ENCODE measurements at regions not wholly inside any gene's neighbourhood (a gene's known extent, or its start where the extent isn't known, plus 50 kb on each side); places are given as distances from the start of the nearest gene placed in this dataset.

GRCh38 chr2:242024751-242025355, 155.3 kb downstream of the RTP5 start:
- Histone ChIP-seq H3K27me3 (replicated peaks in 1 of 7) (peaks cover 0 to 71% (median 5%) of the 10 kb centered on the region in 7 donors), H3K27ac (no peak overlapping the region), H3K4me3 (no peak overlapping the region), H3K9me3 (no peaks in the 10 kb centered on the region), H3K4me1 (peaks cover 0 to 5% (median 0%) of the 10 kb centered on the region in 6 donors), H3K36me3 (no peaks in the 10 kb centered on the region)
- DNase-seq = peak; percentile 40
- no peak for TF ChIP-seq CTCF (IDR thresholded peaks at IDR 0.05 in 8 of 11, conservative IDR thresholded peaks at IDR 0.05 in 3 of 11)
- TF ChIP-seq POLR2AphosphoS5 (IDR thresholded peaks at IDR 0.05) = no peak
- no peak for TF ChIP-seq POLR2A (IDR thresholded peaks at IDR 0.05)
- intact Hi-C loops (cut with DNase I; ENCODE audit: low total_unique reads) = no loop called here
- WGBS, 5 donors = 79 to 93% (median 85%) methylated on average over 18 of the region's 18 CpGs

- Histone ChIP-seq H3K4me3 (no peak overlapping the region), H3K9me3 (no peaks in the 10 kb centered on the region), H3K4me1 (peaks cover 0 to 14% (median 3%) of the 10 kb centered on the region in 6 donors), H3K36me3 (no peaks in the 10 kb centered on the region), H3K27ac (no peak overlapping the region), H3K27me3 (replicated peaks in 1 of 7) (peaks cover 0 to 91% (median 11%) of the 10 kb centered on the region in 7 donors)
- DNase-seq = peak; percentile 45
- intact Hi-C loops (cut with DNase I; ENCODE audit: low total_unique reads) = no loop called here
- TF ChIP-seq CTCF (IDR thresholded peaks at IDR 0.05 in 8 of 11, conservative IDR thresholded peaks at IDR 0.05 in 3 of 11) (no peak), POLR2AphosphoS5 (IDR thresholded peaks at IDR 0.05) (no peak), POLR2A (IDR thresholded peaks at IDR 0.05) (no peak)
- 88 to 95% (median 90%) methylated on average over 24 of the region's 24 CpGs for WGBS, 5 donors
These were observed 158.3 kb downstream of the RTP5 start for GRCh38 chr2:242027676-242028450.

- Histone ChIP-seq H3K27me3 (replicated peaks in 1 of 7) (peaks cover 0 to 91% (median 13%) of the 10 kb centered on the region in 7 donors), H3K36me3 (no peaks in the 10 kb centered on the region), H3K4me3 (no peak overlapping the region), H3K9me3 (no peaks in the 10 kb centered on the region), H3K27ac (no peak overlapping the region), H3K4me1 (peaks cover 0 to 14% (median 3%) of the 10 kb centered on the region in 6 donors)
- DNase-seq = peak; percentile 64
- TF ChIP-seq CTCF (IDR thresholded peaks at IDR 0.05 in 8 of 11, conservative IDR thresholded peaks at IDR 0.05 in 3 of 11) (no peak), POLR2AphosphoS5 (IDR thresholded peaks at IDR 0.05) (no peak), POLR2A (IDR thresholded peaks at IDR 0.05) (no peak)
- intact Hi-C loops (cut with DNase I; ENCODE audit: low total_unique reads) = no loop called here
- 69 to 84% (median 81%) methylated on average over 21 of the region's 21 CpGs for whole genome bisulfite sequencing, 5 donors
These were observed 160.1 kb downstream of the RTP5 start for GRCh38 chr2:242029422-242030225.
